HepG2 (cell line): ENCODE measurements at regions not wholly inside any gene's neighbourhood (a gene's known extent, or its start where the extent isn't known, plus 50 kb on each side); places are given as distances from the start of the nearest gene placed in this dataset.

Source experiments
- CTCF ChIP-seq: sonication (generic); formaldehyde crosslinking; IDR thresholded peaks from 2 replicates; pipeline ENCODE4 v1.5.0; 2020; ENCODE audit warnings: mild to moderate bottlenecking, missing genetic modification reagents, moderate library complexity
- E2F5 ChIP-seq: sonication (generic); formaldehyde crosslinking; conservative IDR thresholded peaks from 2 replicates; pipeline ENCODE4 v1.4.0; 2020; ENCODE audit warnings: missing genetic modification reagents
- EHMT2 ChIP-seq: fragments of 200-600 bp; sonication (generic); IDR thresholded peaks from 2 replicates; pipeline ENCODE4 v1.7.0; 2017; ENCODE audit warnings: antibody characterized with exemption, low read depth, low read length, borderline replicate concordance
- FIP1L1 ChIP-seq: fragments of 200-400 bp; formaldehyde crosslinking; IDR thresholded peaks from 2 replicates; pipeline ENCODE4 v1.6.1; 2018; ENCODE audit warnings: low read depth, mild to moderate bottlenecking, low read length, moderate library complexity, borderline replicate concordance; ENCODE audit not compliant: insufficient read depth
- HNRNPL ChIP-seq: fragments of 200-400 bp; formaldehyde crosslinking; IDR thresholded peaks from 2 replicates; pipeline ENCODE4 v1.6.1; 2017; ENCODE audit warnings: mild to moderate bottlenecking, low read depth, low read length
- NR2C2 ChIP-seq: sonication (generic); formaldehyde crosslinking; IDR thresholded peaks from 2 replicates; pipeline ENCODE4 v1.4.0; 2020; ENCODE audit warnings: missing genetic modification reagents, mild to moderate bottlenecking, moderate library complexity, borderline replicate concordance
- RBM22 ChIP-seq: fragments of 200-400 bp; formaldehyde crosslinking; optimal IDR thresholded peaks from 2 replicates; pipeline ENCODE3; 2017; ENCODE audit warnings: mild to moderate bottlenecking, low read length, moderate library complexity
- RORA ChIP-seq: sonication (generic); formaldehyde crosslinking; IDR thresholded peaks from 2 replicates; pipeline ENCODE4 v1.5.0; 2020; ENCODE audit warnings: mild to moderate bottlenecking, missing genetic modification reagents, moderate library complexity
- TSC22D2 ChIP-seq: sonication (generic); formaldehyde crosslinking; IDR thresholded peaks from 2 replicates; pipeline ENCODE4 v1.5.1; 2020; ENCODE audit warnings: missing genetic modification reagents, mild to moderate bottlenecking, borderline replicate concordance
- ZBTB10 ChIP-seq: sonication (generic); formaldehyde crosslinking; IDR thresholded peaks from 2 replicates; pipeline ENCODE4 v1.4.0; 2020; ENCODE audit warnings: missing genetic modification reagents, borderline replicate concordance
- ZBTB43 ChIP-seq: sonication (generic); formaldehyde crosslinking; conservative IDR thresholded peaks from 2 replicates; pipeline ENCODE4 v1.4.0; 2020; ENCODE audit warnings: missing genetic modification reagents
- TF ChIP-seq, protein P1 (sequence below): sonication (generic); formaldehyde crosslinking; IDR thresholded peaks from 2 replicates; pipeline ENCODE4 v1.5.0; 2020; ENCODE audit warnings: mild to moderate bottlenecking, missing genetic modification reagents

GRCh38 chr20:40331249-40331648 is 357.8 kb downstream of the MAFB start:
- no peak for TF ChIP-seq RBM22
- TF ChIP-seq CTCF (CRISPR knock-in tag), result no peak
- TF ChIP-seq RORA (CRISPR knock-in tag), result no peak
- no peak for TF ChIP-seq ZBTB43 (CRISPR knock-in tag)
- TF ChIP-seq, protein P1, sequence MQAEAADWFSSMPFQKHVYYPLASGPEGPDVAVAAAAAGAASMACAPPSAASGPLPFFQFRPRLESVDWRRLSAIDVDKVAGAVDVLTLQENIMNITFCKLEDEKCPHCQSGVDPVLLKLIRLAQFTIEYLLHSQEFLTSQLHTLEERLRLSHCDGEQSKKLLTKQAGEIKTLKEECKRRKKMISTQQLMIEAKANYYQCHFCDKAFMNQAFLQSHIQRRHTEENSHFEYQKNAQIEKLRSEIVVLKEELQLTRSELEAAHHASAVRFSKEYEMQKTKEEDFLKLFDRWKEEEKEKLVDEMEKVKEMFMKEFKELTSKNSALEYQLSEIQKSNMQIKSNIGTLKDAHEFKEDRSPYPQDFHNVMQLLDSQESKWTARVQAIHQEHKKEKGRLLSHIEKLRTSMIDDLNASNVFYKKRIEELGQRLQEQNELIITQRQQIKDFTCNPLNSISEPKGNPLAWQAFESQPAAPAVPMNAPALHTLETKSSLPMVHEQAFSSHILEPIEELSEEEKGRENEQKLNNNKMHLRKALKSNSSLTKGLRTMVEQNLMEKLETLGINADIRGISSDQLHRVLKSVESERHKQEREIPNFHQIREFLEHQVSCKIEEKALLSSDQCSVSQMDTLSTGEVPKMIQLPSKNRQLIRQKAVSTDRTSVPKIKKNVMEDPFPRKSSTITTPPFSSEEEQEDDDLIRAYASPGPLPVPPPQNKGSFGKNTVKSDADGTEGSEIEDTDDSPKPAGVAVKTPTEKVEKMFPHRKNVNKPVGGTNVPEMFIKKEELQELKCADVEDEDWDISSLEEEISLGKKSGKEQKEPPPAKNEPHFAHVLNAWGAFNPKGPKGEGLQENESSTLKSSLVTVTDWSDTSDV (CRISPR knock-in tag), result no peak
- TF ChIP-seq E2F5, result no peak
- no peak for TF ChIP-seq ZBTB10
- no peak for TF ChIP-seq HNRNPL
- TF ChIP-seq NR2C2 (CRISPR knock-in tag), result no peak
- no peak for TF ChIP-seq FIP1L1
- TF ChIP-seq EHMT2, result no peak
- TF ChIP-seq TSC22D2 (CRISPR knock-in tag), result no peak
